HG03439 (cell line): ENCODE measurements at regions not wholly inside any gene's neighbourhood (a gene's known extent, or its start where the extent isn't known, plus 50 kb on each side); places are given as distances from the start of the nearest gene placed in this dataset.
"Not testable (repeated sequence)": the region's sequence is repeated elsewhere in the genome, so short reads cannot be mapped to it uniquely, and the experiment has no call there.

Experiments
- ATAC-seq: cut with Tn5 transposase; IDR thresholded peaks from one replicate; pipeline ENCODE4 v1.9.1; 2021; ENCODE audit warnings: mild to moderate bottlenecking, moderate library complexity; ENCODE audit not compliant: unreplicated experiment

GRCh38 chr7:29619111-29619510 lies 55.5 kb downstream of the PRR15 start:
- ATAC-seq, result no peak

- no peak for ATAC-seq
These were observed 56.4 kb downstream of the PRR15 start for GRCh38 chr7:29619848-29620555.

GRCh38 chr7:29620556-29620930 lies 56.9 kb downstream of the PRR15 start:
- no peak for ATAC-seq

- no peak for ATAC-seq
These were observed 59.0 kb downstream of the PRR15 start for GRCh38 chr7:29622335-29623265.

- no peak for ATAC-seq
These were observed 60.3 kb downstream of the PRR15 start for GRCh38 chr7:29623973-29624372.

GRCh38 chr7:29626730-29627129 lies 63.1 kb downstream of the PRR15 start:
- ATAC-seq, result no peak

GRCh38 chr7:29627631-29628030 lies 64.0 kb downstream of the PRR15 start:
- ATAC-seq, result no peak

- ATAC-seq, result no peak
These were observed 65.9 kb downstream of the PRR15 start for GRCh38 chr7:29629507-29629906.

GRCh38 chr7:29635067-29636008 lies 71.7 kb downstream of the PRR15 start:
- ATAC-seq, result not testable (repeated sequence)

GRCh38 chr7:29636009-29636351 lies 72.3 kb downstream of the PRR15 start:
- no peak for ATAC-seq

GRCh38 chr7:29637374-29637773 lies 73.7 kb downstream of the PRR15 start:
- no peak for ATAC-seq

- ATAC-seq, result not testable (repeated sequence)
These were observed 75.2 kb downstream of the PRR15 start for GRCh38 chr7:29638841-29639240.

- ATAC-seq, result no peak
These were observed 75.8 kb downstream of the PRR15 start for GRCh38 chr7:29639386-29639785.

- ATAC-seq, result no peak
These were observed 76.4 kb downstream of the PRR15 start for GRCh38 chr7:29639886-29640595.

GRCh38 chr7:29641651-29642050 lies 78.0 kb downstream of the PRR15 start:
- no peak for ATAC-seq

GRCh38 chr7:29642494-29643155 lies 79.0 kb downstream of the PRR15 start:
- no peak for ATAC-seq

GRCh38 chr7:29646116-29646515 lies 82.5 kb downstream of the PRR15 start:
- ATAC-seq, result not testable (repeated sequence)

- no peak for ATAC-seq
These were observed 83.5 kb downstream of the PRR15 start for GRCh38 chr7:29647020-29647654.

GRCh38 chr7:29647691-29648210 lies 84.1 kb downstream of the PRR15 start:
- ATAC-seq, result not testable (repeated sequence)
